ENCODE measurements at regions not wholly inside any gene's neighbourhood (a gene's known extent, or its start where the extent isn't known, plus 50 kb on each side); places are given as distances from the start of the nearest gene placed in this dataset.

DNA sequence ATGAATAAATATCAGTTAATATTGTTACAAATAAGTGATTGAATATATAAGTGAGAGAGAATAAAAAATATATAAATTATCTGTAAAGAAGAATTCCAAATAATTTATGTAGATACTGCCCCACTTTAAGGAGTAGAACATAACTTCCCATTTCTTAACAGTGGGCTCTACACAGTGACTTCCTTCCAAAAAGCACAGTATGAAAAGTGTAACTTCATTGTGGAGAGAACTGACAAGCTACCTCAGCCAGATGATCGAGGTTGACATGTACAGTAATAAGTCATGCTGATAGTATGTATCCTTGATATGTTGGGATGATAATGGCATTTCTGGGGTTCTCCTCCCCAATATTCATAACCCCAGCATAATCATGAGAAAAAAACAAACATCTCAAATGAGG is 191.9 kb upstream of the FN1 start:
- intact Hi-C loops (cut with micrococcal nuclease), result no loop called here

DNA sequence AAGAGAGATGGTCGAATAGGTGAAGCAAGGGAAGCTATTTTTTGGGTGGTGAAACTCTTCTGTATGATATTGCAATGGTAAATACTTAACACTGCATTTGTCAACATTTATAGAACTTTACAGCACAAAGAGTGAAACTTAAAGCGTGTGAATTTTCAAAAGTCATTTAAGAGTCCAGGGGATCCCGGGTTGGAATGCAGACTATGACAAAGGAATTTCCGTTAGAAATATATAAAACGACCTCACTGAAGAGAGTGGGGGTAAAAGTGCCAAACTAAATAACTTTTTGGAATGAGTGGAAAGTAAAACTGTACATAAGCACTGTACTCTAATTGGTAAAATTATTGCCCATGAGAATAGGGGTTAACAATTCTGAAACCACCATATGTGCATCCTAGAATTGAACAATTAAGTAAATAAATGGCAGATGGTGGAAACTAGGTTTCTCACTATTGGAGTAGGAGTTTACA is 191.0 kb upstream of the FN1 start:
- intact Hi-C loops (cut with micrococcal nuclease), result no loop called here

DNA sequence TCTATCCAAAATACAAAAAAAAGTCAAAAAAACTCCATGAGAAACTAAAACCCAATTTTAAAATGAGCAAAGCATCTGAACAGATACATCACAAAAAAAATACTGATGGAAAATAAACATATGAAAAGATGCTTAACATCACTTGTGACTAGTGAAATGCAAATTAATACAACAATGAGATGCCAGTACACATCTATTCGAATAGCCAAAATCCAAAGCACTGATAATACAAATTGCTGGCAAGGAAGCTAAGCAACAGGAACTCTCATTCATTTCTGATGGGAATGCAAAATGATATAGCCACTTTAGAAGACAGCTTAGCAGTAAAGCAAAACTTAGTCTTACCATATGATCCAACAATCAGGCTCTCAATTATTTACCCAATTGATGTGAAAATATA is 190.2 kb upstream of the FN1 start:
- intact Hi-C loops (cut with micrococcal nuclease), result no loop called here

DNA sequence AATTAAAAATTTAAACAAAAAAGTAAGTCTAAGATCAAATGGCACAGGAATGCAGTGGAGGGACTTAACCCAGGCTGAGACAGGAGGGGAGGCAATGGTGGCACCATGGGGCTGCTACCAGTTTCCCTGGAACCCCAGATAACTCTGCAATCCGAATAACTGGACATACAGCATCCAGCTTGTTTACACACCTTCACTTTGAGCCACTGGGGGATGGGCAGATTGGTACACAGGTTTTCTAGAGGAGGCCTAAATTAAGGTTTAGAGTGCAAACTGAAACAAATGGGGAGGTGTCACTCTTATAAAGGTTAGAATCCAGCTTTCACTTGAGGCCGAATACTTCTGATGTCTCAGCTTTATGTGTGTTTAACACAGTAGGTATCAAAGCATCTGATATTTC is 189.3 kb upstream of the FN1 start:
- intact Hi-C loops (cut with micrococcal nuclease), result no loop called here

DNA sequence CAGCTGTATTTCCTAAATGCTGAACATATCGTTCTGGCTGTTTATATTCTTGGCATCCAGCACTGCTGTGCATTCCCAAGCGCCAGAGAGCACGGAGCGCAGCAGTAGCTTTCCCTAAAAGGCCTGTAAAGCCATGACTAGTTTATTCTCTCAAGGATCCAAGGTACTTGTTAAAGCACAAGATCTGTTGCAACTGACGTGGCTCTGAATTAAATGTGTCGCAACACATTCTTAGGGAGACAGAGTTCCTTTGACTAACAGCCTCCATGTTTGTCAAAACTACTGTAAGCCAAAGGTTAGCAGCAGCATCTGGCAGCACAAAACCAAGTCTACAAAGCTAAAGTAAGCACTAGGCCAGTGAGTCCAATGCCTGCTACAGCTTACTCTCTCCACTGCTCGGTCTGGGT is 188.6 kb upstream of the FN1 start:
- intact Hi-C loops (cut with micrococcal nuclease), result no loop called here

DNA sequence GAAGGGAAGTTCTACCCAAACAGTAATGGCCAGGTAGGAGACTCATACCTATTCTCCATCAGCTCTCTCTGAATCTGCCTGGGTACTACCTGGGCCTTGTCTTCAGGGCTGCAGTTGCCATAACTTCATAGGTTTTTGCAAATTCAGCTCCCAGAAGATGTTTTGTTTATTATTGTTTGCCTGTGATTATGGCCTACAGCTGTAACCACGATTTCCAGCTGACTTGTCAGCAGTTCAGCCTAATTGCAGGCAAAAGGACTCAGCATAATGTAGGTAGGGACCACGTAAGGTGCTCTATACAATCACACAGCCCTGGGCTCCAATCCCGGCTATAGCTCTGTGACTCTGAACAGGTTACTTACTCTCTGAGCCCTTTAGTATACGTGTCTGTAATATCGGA is 187.0 kb upstream of the FN1 start:
- intact Hi-C loops (cut with micrococcal nuclease), result no loop called here

DNA sequence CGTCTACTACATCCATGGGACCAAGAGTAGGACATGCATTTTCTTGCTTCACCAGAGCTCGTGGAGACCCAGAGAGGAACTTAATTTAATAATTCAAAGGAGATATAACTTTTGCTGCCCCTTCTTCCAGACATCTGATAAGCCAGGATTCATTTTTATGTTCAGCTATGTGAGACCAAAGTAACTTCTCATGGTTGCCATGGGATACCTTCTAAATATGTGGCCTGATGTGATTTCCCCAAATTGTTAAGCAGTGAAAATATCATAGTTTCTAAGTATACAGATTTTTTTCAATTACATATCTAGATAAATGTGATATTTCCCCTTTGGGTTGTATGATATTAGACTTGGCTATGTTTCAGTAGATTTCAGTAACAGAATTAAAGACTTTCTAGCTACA is 185.5 kb upstream of the FN1 start:
- intact Hi-C loops (cut with micrococcal nuclease), result no loop called here

DNA sequence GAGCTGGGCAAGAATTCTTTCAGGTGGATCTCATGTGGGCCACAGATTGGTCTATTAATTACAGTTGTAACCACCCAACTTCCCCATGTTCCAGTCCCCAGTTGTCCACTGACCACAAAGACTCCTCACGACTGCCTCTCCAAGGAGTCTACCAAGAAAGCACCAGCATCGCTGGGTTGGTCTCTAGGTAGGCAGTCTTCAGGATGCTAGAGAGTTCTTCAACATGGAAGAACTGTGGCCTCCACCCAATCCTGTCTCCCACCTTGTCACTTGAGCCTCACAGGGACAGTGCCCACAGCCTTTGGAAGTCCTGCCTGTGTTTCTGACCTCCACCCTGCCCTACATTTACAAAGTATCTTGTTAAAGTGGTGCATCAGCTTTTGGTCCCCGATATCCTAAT is 184.7 kb upstream of the FN1 start:
- intact Hi-C loops (cut with micrococcal nuclease), result no loop called here

DNA sequence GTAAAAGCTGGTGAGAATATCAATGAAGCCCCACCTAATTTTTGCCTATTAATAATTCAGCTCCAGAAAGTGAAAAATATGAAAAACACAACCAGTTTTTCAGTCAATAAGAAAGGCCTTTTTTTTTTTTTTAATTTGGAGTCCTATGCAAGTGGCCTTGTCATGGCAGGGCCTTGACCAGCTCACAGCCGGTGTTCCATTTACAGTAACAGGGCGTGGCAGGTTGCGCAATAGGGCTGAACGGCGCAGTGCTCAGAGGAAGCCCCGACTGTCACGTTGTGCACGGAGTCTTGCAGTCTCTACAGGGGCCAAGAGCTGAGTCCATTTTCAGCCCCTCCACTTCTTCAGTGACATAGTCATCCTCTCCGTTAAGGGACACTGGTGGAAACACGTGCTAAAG is 184.1 kb upstream of the FN1 start:
- intact Hi-C loops (cut with micrococcal nuclease), result no loop called here

DNA sequence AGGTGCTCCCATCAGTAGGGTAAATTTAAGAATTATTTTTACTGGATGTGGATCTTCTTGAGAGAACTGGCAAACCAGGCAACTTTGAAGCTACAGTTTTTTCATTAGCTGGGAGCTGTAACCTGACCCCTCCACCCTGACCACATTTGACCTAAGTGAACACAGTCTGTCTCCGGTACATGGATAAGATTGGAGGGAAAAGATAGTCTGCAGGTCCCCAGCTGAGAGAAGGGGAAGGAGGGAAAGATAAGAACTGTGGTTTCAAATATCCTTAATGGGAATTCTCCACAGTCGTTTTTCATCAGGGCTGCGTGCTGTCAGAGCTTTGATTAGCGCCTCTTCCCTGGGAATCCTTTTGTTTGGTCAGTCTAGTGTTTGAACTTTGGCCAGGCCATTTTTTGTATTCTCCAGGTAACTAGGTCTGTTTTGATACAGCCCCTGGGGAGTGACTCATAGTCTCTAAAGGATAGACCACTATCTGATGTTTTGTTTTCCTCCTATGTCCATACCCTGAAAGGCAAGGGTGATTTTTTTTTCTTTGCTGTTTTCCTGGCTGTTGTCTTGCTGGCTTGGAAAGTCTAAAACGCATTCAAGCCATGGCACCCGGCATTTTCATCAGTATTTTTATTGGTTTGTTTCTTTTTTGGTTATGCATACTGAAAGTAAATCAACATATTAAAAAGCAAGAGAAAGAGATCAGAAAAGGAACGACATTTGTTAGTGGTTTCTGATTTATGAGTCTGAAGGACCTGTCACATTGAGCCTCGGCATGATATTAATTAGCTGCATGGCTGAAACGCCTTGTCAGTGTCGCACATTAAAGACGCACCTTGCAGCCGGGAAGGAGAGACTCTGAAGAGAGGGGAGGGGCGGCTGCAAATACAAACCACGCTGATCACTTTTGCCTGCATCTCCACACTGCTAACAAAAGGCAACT is 183.4 kb upstream of the FN1 start:
- intact Hi-C loops (cut with micrococcal nuclease), result no loop called here

DNA sequence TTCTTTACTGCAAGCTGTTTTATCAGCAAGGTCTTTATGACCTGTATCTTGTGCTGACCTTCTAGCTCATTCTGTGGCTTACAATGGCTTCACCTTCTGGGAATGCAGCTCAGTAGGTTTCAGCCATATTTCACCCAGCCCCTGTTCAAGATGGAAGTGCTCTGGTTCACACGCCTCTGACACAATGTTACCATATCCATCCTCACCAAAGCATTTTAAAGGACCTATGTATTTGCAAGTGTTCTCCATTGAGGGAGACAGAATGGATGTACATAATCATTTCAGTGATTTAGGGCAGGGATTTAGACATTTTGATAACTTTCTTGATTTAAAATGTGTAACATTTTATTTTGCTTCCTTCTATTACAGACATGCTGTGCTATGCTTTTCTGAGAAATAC is 182.3 kb upstream of the FN1 start:
- intact Hi-C loops (cut with micrococcal nuclease), result no loop called here

DNA sequence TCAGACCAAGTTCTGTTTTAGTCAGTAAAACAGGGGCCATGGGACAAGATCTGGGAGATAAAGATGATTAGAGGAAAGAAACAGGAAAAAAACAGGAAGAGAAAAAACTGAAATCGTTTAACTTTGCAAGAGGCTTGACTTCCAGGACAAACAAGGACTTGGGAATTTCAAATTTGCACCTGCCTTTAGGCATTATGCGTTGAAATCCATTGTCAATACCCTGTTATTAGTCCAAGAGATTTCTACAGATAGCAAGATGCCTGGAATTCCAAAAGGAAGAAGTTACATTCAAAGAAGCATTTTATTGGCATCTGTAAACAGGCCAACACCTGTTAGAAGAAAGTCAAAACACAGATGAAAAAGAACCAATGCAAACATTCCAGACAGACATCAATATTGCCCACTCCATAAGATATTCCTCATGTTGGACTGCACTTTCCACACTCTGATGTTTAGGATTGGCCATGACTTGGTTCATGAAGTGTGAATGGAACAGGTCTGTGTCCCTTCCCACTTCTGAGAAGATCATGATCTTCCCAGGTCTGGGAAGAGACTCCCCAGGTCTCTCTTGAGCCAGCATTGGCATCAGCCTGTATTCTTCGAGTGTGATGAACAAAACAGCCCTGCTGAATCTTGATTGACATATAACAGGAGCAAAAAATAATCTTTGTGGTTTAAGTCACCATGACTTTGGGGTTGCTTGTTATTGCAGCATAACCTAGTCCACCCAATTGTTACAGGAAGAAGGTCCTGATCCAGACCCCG is 181.4 kb upstream of the FN1 start:
- intact Hi-C loops (cut with micrococcal nuclease), result no loop called here

DNA sequence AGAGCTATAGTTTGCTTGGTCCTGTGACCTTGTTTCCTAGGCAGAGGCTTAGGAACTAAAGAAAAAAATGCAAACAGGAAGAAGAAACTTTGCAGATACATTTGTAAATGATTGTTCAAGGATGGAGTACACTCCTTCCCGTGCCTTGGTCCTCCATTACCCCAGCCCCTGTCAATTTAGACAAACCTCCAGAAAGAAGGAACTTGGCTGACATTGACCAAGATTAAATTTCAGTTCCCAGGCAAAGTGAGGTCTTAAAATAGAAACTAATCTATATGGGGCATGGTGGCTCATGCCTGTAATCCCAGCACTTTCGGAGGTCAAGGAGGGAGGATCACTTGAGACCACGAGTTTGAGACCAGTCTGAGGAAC is 179.9 kb upstream of the FN1 start:
- intact Hi-C loops (cut with micrococcal nuclease), result no loop called here

DNA sequence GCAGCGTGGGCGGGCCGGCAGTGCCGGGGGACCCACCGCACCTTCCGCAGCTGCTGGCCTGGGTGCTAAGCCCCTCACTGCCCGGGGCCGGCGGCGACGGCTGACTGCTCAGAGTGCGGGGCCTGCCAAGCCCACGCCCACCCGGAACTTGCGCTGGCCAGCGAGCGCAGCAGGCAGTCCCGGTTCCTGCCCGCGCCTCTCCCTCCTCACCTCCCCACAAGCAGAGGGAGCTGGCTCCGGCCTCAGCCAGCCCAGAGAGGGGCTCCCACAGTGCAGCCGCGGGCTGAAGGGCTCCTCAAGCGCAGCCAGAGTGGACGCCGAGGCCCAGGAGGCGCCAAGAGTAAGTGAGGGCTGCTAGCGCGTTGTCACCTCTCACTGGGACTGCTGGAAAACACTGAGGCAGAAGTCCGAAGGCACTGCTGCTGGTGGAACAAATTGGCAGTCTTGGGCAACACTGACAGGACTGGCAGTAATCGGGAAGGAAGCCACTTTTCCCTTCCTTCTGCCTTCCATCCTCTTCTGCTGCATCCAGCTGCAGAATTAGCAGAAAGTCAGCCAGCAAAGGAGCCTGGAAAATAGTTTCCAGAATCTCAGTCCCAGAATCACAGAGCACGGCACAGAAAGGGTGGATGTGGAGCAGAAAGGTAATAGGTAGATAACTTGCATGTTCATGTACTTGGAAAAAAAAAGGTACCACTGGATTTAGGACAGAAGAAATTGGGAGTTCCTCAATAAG is 179.4 kb upstream of the FN1 start:
- intact Hi-C loops (cut with micrococcal nuclease), result no loop called here

DNA sequence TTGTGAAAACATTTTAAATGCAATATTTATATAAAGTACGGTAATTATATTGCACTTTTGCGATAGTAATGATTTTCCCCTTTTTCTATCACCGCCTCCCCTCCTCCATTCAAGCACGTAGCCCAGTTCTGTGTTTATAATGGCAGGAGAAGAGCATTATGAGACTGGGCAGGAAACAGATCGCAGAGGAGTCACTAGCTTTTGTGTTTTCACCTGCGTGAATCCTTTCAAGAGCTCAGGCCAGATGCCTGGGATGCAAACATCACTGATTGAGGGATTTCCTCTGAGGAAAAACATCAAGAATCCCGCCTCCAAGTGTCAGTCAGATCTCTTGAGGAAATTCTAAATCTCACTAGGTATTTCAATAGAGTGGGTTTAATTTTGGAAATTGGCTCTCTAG is 178.4 kb upstream of the FN1 start:
- intact Hi-C loops (cut with micrococcal nuclease), result no loop called here

DNA sequence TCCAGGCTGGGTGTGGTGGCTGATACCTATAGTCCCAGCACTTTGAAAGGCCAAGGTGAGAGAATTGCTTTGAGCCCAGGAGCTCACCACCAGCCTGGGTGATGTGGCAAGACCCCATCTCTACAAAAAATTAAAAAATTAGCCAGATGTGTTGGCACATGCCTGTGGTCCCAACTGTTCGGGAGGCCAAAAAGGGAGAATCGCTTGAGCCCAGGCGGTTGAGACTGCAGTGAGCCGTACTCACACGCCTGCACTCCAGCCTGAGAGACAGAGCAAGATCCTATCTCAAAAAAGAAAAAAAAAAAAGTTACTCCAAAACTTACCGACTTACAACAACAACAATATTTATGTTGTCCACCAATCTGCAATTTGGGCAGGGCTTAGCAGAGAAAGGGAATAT is 178.0 kb upstream of the FN1 start:
- intact Hi-C loops (cut with micrococcal nuclease), result no loop called here

DNA sequence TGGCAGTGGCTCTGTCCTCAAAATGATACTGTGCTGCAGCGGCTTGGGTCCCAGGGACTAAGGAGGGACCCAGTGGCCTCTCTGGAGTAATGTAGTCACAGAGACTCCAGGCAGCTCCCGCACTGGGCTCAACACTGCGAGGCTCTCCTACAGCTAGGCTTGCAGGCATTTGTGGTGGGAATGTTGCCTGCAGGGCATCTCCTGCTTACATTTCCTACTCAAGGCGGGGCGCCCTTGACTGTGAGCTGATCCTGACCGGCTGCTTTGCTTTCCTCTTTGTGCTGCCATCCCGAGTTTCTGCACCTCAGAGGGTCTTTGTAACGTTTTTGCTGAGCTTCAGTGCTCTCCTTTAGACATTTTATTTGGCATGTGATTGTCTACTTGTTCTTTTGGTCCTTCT is 177.4 kb upstream of the FN1 start:
- intact Hi-C loops (cut with micrococcal nuclease), result no loop called here

DNA sequence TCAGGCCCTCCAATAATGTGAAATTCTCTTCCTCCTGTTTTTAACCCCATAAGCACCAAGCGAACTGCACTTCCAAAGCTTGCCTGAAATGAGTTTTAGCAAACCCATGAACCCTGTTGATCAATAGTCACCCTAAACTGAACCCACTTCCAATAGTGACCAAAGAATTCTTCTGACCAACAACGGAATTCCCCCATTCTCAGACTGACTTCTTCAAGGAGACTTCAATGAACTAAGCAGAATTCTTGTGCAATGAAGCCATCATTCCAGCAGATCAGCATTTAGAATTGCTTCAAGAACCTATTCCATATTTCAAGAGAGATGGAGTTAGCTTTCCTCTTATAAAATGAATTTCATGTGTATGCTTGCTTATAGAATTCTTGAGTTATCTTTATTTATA is 176.9 kb upstream of the FN1 start:
- intact Hi-C loops (cut with micrococcal nuclease), result no loop called here

DNA sequence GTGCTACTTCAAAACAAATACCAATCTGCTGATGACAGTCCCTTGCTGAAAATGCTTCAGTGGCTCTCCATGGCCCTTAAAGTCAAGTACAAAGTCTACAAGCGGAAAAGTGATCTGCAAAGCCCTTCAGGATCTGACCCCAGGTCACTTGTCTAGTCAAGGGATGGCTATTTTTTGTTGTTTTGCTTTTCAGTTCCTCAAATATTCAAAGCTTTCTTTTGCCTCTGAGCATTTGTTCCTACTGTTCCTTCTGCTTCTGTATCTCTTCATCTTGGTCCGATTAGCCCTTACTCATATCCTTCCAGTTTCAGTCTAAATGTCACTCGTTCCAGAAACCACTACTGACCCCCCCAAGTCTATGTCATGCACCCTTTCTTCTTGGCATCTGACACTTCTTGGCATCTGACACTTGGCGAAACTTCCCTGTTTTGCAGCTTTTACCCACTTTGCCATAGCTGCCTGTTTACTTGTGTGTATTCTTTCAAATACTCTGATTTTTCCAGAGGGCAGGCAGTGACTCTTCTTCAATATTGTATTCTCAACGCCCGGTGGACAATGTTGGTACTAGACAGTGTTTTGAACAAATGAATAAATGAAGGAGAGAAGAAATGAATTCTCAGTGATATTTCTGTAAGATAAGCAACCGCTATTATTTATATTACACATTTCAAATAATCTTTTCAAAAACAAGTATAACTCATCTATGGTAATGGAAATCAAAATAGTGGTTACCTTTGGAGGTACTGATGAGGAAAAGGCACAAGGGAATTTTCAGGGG is 175.9 kb upstream of the FN1 start:
- intact Hi-C loops (cut with micrococcal nuclease), result no loop called here

DNA sequence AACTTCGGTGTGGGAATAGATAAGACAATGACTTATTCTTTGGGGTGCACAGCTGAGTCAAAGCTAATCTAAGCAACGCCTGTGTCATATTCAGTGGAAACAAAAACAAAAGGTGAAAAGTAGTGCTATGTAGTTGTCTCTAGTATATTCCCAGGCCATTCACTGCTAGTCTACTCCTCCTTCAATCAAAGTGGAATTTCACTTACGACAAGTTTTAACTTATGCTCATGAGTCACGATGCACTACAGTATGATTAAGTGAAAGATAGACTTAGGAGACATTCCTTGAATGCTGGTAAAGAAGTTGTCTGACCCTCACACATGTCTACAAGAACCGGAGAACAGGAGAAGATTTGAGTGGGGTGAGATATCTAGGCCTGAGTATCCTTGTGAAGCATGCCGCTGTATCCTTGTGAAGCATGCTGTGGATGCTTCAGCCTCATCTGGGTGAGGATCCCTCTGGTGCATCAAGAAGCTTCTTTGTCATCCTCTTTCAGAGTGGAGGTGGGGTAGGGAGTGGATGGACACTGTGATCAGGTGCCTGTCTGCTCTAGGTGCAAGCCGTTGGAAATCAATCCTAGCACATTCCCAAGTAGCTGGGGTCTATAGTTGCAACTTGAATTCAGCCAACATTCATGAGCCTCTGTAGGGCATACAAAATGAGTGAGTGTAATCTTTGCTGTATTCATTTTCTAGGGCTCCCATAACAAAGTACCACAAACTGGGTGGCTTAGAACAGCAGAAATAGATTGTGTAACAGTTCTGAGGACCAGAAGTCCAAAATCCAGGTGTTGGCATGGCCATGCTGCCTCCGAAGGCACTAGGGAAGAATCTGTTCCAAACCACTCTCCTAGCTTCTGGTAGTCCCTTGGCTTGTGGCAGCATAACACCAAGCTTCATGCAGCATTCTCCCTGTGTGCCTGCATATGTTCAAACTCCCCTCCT is 173.5 kb upstream of the FN1 start:
- intact Hi-C loops (cut with micrococcal nuclease), result no loop called here
